ENCODE measurements at regions not wholly inside any gene's neighbourhood (a gene's known extent, or its start where the extent isn't known, plus 50 kb on each side); places are given as distances from the start of the nearest gene placed in this dataset.

GRCh38 chr1:106979371-106979770, 77.1 kb upstream of the PRMT6 start:
- Histone ChIP-seq H3K9me3 (ENCODE audit: low read depth) (no peaks in the 10 kb centered on the region), H3K27me3 (no peaks in the 10 kb centered on the region), H3K4me1 (ENCODE audit: low read depth) (peaks cover 4% of the 10 kb centered on the region), H3K36me3 (no peaks in the 10 kb centered on the region), H3K27ac (no peak overlapping the region), H3K4me3 (no peak overlapping the region)
- no peak for DNase-seq (ENCODE audit: low read depth in 1 of 2, low spot score in 1 of 2)
- TF ChIP-seq CTCF (IDR thresholded peaks at IDR 0.05; ENCODE audit: low read depth, low read length): no peak

- Histone ChIP-seq H3K27ac (no peak overlapping the region), H3K9me3 (ENCODE audit: low read depth) (no peaks in the 10 kb centered on the region), H3K4me3 (no peak overlapping the region), H3K27me3 (no peaks in the 10 kb centered on the region), H3K4me1 (ENCODE audit: low read depth) (peaks cover 4% of the 10 kb centered on the region), H3K36me3 (no peaks in the 10 kb centered on the region)
- no peak for DNase-seq (ENCODE audit: low read depth in 1 of 2, low spot score in 1 of 2)
- no peak for TF ChIP-seq CTCF (IDR thresholded peaks at IDR 0.05; ENCODE audit: low read depth, low read length)
Measured at GRCh38 chr1:106980121-106980520, 76.4 kb upstream of the PRMT6 start.

GRCh38 chr1:106984801-106985200, 71.7 kb upstream of the PRMT6 start:
- TF ChIP-seq CTCF (IDR thresholded peaks at IDR 0.05; ENCODE audit: low read depth, low read length): no peak

GRCh38 chr1:106986603-106987002, 69.9 kb upstream of the PRMT6 start:
- no peak for DNase-seq (ENCODE audit: low read depth in 1 of 2, low spot score in 1 of 2)
- TF ChIP-seq CTCF (IDR thresholded peaks at IDR 0.05; ENCODE audit: low read depth, low read length): no peak
- H3K4me1 ChIP-seq (ENCODE audit: low read depth): peaks cover 4% of the 10 kb centered on the region
- H3K4me3 ChIP-seq: no peak overlapping the region
- H3K36me3 ChIP-seq: no peaks in the 10 kb centered on the region
- no peaks in the 10 kb centered on the region for H3K27me3 ChIP-seq
- no peaks in the 10 kb centered on the region for H3K9me3 ChIP-seq (ENCODE audit: low read depth)
- no peak overlapping the region for H3K27ac ChIP-seq

More at GRCh38 chr1:106984801-106985200, 71.7 kb upstream of the PRMT6 start:
- Histone ChIP-seq H3K4me1 (ENCODE audit: low read depth) (peaks cover 4% of the 10 kb centered on the region), H3K36me3 (no peaks in the 10 kb centered on the region), H3K27me3 (no peaks in the 10 kb centered on the region), H3K9me3 (ENCODE audit: low read depth) (no peaks in the 10 kb centered on the region), H3K27ac (no peak overlapping the region), H3K4me3 (no peak overlapping the region)
- DNase-seq (ENCODE audit: low read depth in 1 of 2, low spot score in 1 of 2): no peak

GRCh38 chr1:106995970-106996369, 60.5 kb upstream of the PRMT6 start:
- no peak for DNase-seq (ENCODE audit: low read depth in 1 of 2, low spot score in 1 of 2)
- no peak for TF ChIP-seq CTCF (IDR thresholded peaks at IDR 0.05; ENCODE audit: low read depth, low read length)
- no peaks in the 10 kb centered on the region for H3K27me3 ChIP-seq
- H3K27ac ChIP-seq: no peak overlapping the region
- no peaks in the 10 kb centered on the region for H3K9me3 ChIP-seq (ENCODE audit: low read depth)
- H3K36me3 ChIP-seq: no peaks in the 10 kb centered on the region
- no peaks in the 10 kb centered on the region for H3K4me1 ChIP-seq (ENCODE audit: low read depth)
- H3K4me3 ChIP-seq: no peak overlapping the region

All from cardiac muscle cell (in vitro differentiated cells and primary cell).